GM19468 (cell line): ENCODE measurements at regions not wholly inside any gene's neighbourhood (a gene's known extent, or its start where the extent isn't known, plus 50 kb on each side); places are given as distances from the start of the nearest gene placed in this dataset.

Experiments
- ATAC-seq: cut with Tn5 transposase; IDR thresholded peaks from one replicate; pipeline ENCODE4 v1.9.1; 2021; ENCODE audit warnings: mild to moderate bottlenecking, moderate library complexity, moderate number of reproducible peaks; ENCODE audit not compliant: unreplicated experiment; ENCODE audit errors: extremely low read depth

- ATAC-seq, result no peak
Measured at GRCh38 chrX:6803607-6804006, 268.7 kb upstream of the VCX3A start.

GRCh38 chrX:6793000-6793399 lies 258.1 kb upstream of the VCX3A start:
- no peak for ATAC-seq

GRCh38 chrX:6783912-6784311 lies 249.0 kb upstream of the VCX3A start:
- no peak for ATAC-seq

- no peak for ATAC-seq
Measured at GRCh38 chrX:6782831-6783230, 247.9 kb upstream of the VCX3A start.

GRCh38 chrX:6778544-6779503 lies 243.9 kb upstream of the VCX3A start:
- ATAC-seq, result no peak

GRCh38 chrX:6777238-6778002 lies 242.5 kb upstream of the VCX3A start:
- no peak for ATAC-seq

GRCh38 chrX:6770936-6771335 lies 236.0 kb upstream of the VCX3A start:
- ATAC-seq, result no peak

- ATAC-seq, result no peak
Measured at GRCh38 chrX:6768881-6769280, 234.0 kb upstream of the VCX3A start.

GRCh38 chrX:6761251-6761650 lies 226.3 kb upstream of the VCX3A start:
- ATAC-seq, result no peak

GRCh38 chrX:6759655-6760375 lies 224.9 kb upstream of the VCX3A start:
- no peak for ATAC-seq

GRCh38 chrX:6758234-6758633 lies 223.3 kb upstream of the VCX3A start:
- no peak for ATAC-seq

GRCh38 chrX:6757631-6758030 lies 222.7 kb upstream of the VCX3A start:
- no peak for ATAC-seq

- no peak for ATAC-seq
Measured at GRCh38 chrX:6748595-6748994, 213.7 kb upstream of the VCX3A start.

GRCh38 chrX:6738518-6739470 lies 203.9 kb upstream of the VCX3A start:
- ATAC-seq, result peak; percentile 95

GRCh38 chrX:6734844-6735634 lies 200.1 kb upstream of the VCX3A start:
- no peak for ATAC-seq

- ATAC-seq, result no peak
Measured at GRCh38 chrX:6732101-6732500, 197.2 kb upstream of the VCX3A start.

- no peak for ATAC-seq
Measured at GRCh38 chrX:6729626-6730025, 194.7 kb upstream of the VCX3A start.

- ATAC-seq, result no peak
Measured at GRCh38 chrX:6718766-6719165, 183.8 kb upstream of the VCX3A start.
